Thoracic aorta (tissue), 2 donors: ENCODE measurements at regions not wholly inside any gene's neighbourhood (a gene's known extent, or its start where the extent isn't known, plus 50 kb on each side); places are given as distances from the start of the nearest gene placed in this dataset.
"Not testable (repeated sequence)": the region's sequence is repeated elsewhere in the genome, so short reads cannot be mapped to it uniquely, and the experiment has no call there.

Experiments
- ATAC-seq: fragments of 150-250 bp; one replicate; pipeline ENCODE4 v1.8.0; 2017; ENCODE audit warnings: low read depth; ENCODE audit not compliant: insufficient number of reproducible peaks, low FRiP score
- DNase-seq: peaks from one replicate; pipeline ENCODE4 v3.0.0-alpha.2; 2020; ENCODE audit warnings: low spot score
- H3K27ac ChIP-seq, 2 donors: fragments of 200-600 bp; sonication (generic); 1 replicate in 1 of 2; 2 replicates in 1 of 2; pipeline ENCODE4 v1.5.1; 2016; ENCODE audit warnings: mild to moderate bottlenecking in 2 of 2, moderate library complexity in 2 of 2
- H3K27me3 ChIP-seq: fragments of 200-600 bp; sonication (generic); replicated peaks from 2 replicates; pipeline ENCODE4 v1.6.0; 2016; ENCODE audit warnings: mild to moderate bottlenecking; ENCODE audit not compliant: insufficient read depth
- H3K36me3 ChIP-seq: fragments of 200-600 bp; sonication (generic); one replicate; pipeline ENCODE4 v1.5.1; 2016
- H3K4me1 ChIP-seq, 2 donors: fragments of 200-600 bp; sonication (generic); 1 replicate in 1 of 2; 2 replicates in 1 of 2; pipeline versions ENCODE4 v1.5.1 to v1.6.0; 2016; ENCODE audit warnings: low read depth in 2 of 2, mild to moderate bottlenecking in 1 of 2; ENCODE audit not compliant: control insufficient read depth in 1 of 2
- H3K4me3 ChIP-seq: fragments of 200-600 bp; sonication (generic); 2 replicates; pipeline ENCODE4 v1.5.1; 2016; ENCODE audit warnings: mild to moderate bottlenecking
- H3K9me3 ChIP-seq: fragments of 200-600 bp; sonication (generic); 2 replicates; pipeline ENCODE4 v1.5.1; 2016
- CTCF ChIP-seq: fragments of 200-600 bp; sonication (generic); IDR thresholded peaks from one replicate; pipeline ENCODE4 v1.5.1; 2019; ENCODE audit warnings: antibody characterized with exemption

GRCh38 chr21:35280231-35280630 is 231.1 kb upstream of the RUNX1 start:
- H3K4me1 ChIP-seq: peaks cover 0 to 17% of the 10 kb centered on the region in 2 donors
- DNase-seq (no peak), ATAC-seq (no peak)
- TF ChIP-seq CTCF: no peak
- no peak overlapping the region for H3K4me3 ChIP-seq
- H3K36me3 ChIP-seq: no peaks in the 10 kb centered on the region
- H3K9me3 ChIP-seq: no peaks in the 10 kb centered on the region
- H3K27me3 ChIP-seq: no peaks in the 10 kb centered on the region
- no peak overlapping the region for H3K27ac ChIP-seq

- H3K9me3 ChIP-seq: no peaks in the 10 kb centered on the region
- ATAC-seq (no peak), DNase-seq (no peak)
- no peak overlapping the region for H3K27ac ChIP-seq
- no peak overlapping the region for H3K4me3 ChIP-seq
- peaks cover 0 to 11% of the 10 kb centered on the region in 2 donors for H3K4me1 ChIP-seq
- no peak for TF ChIP-seq CTCF
- no peaks in the 10 kb centered on the region for H3K27me3 ChIP-seq
- H3K36me3 ChIP-seq: no peaks in the 10 kb centered on the region
These were observed 226.7 kb upstream of the RUNX1 start for GRCh38 chr21:35275776-35276175.

GRCh38 chr21:35274923-35275322 is 225.8 kb upstream of the RUNX1 start:
- TF ChIP-seq CTCF: no peak
- DNase-seq: no peak
- ATAC-seq: no peak

GRCh38 chr21:35274090-35274489 is 225.0 kb upstream of the RUNX1 start:
- no peaks in the 10 kb centered on the region for H3K27me3 ChIP-seq
- peaks cover 0 to 11% of the 10 kb centered on the region in 2 donors for H3K4me1 ChIP-seq
- H3K36me3 ChIP-seq: no peaks in the 10 kb centered on the region
- no peaks in the 10 kb centered on the region for H3K9me3 ChIP-seq
- ATAC-seq (no peak), DNase-seq (no peak)
- no peak overlapping the region for H3K27ac ChIP-seq
- H3K4me3 ChIP-seq: no peak overlapping the region
- no peak for TF ChIP-seq CTCF

More at GRCh38 chr21:35274923-35275322, 225.8 kb upstream of the RUNX1 start:
- peaks cover 0 to 11% of the 10 kb centered on the region in 2 donors for H3K4me1 ChIP-seq
- H3K27ac ChIP-seq: no peak overlapping the region
- H3K27me3 ChIP-seq: no peaks in the 10 kb centered on the region
- no peaks in the 10 kb centered on the region for H3K36me3 ChIP-seq
- no peaks in the 10 kb centered on the region for H3K9me3 ChIP-seq
- H3K4me3 ChIP-seq: no peak overlapping the region

GRCh38 chr21:35273333-35273732 is 224.2 kb upstream of the RUNX1 start:
- ATAC-seq (no peak), DNase-seq (no peak)
- no peaks in the 10 kb centered on the region for H3K36me3 ChIP-seq
- no peak for TF ChIP-seq CTCF
- no peak overlapping the region for H3K4me3 ChIP-seq
- no peaks in the 10 kb centered on the region for H3K27me3 ChIP-seq
- peaks cover 0 to 11% of the 10 kb centered on the region in 2 donors for H3K4me1 ChIP-seq
- H3K27ac ChIP-seq: no peak overlapping the region
- H3K9me3 ChIP-seq: no peaks in the 10 kb centered on the region

- H3K27me3 ChIP-seq, H3K9me3 ChIP-seq, H3K4me3 ChIP-seq, H3K36me3 ChIP-seq, H3K27ac ChIP-seq, DNase-seq, ATAC-seq, H3K4me1 ChIP-seq: not testable (repeated sequence)
These were observed 222.4 kb upstream of the RUNX1 start for GRCh38 chr21:35271344-35272118.
